CD4-positive, CD25-positive, alpha-beta regulatory T cell (primary cell): ENCODE measurements at regions not wholly inside any gene's neighbourhood (a gene's known extent, or its start where the extent isn't known, plus 50 kb on each side); places are given as distances from the start of the nearest gene placed in this dataset.
"Not testable (repeated sequence)": the region's sequence is repeated elsewhere in the genome, so short reads cannot be mapped to it uniquely, and the experiment has no call there.

Experiments used
- ATAC-seq, 2 donors: fragments of 150-1000 bp; cut with Tn5 transposase; one replicate each; pipeline ENCODE4 v1.10.0; 2021; ENCODE audit warnings: low read depth in 2 of 2, moderate number of reproducible peaks in 2 of 2, moderate library complexity in 1 of 2
- DNase-seq, 3 donors: peaks; one replicate each; pipeline versions ENCODE4 v3.0.0 to v3.0.0-alpha.2; 2012 to 2022; ENCODE audit warnings: mixed read lengths in 1 of 3
- H3K27ac ChIP-seq: one replicate; pipeline ENCODE4 v1.7.0; 2013; ENCODE audit warnings: mild to moderate bottlenecking, low read length; ENCODE audit not compliant: insufficient read depth, poor library complexity, severe bottlenecking
- H3K27me3 ChIP-seq: one replicate; pipeline ENCODE4 v1.7.0; 2013; ENCODE audit warnings: low read length; ENCODE audit not compliant: control insufficient read depth, insufficient read depth
- H3K36me3 ChIP-seq: one replicate; pipeline ENCODE4 v1.7.0; 2013; ENCODE audit warnings: mild to moderate bottlenecking, low read length, moderate library complexity; ENCODE audit not compliant: control insufficient read depth, insufficient read depth
- H3K4me1 ChIP-seq: 2 replicates; pipeline ENCODE4 v1.7.0; 2013; ENCODE audit warnings: mild to moderate bottlenecking, low read length; ENCODE audit not compliant: insufficient read depth, control insufficient read depth, poor library complexity, severe bottlenecking
- H3K4me3 ChIP-seq: one replicate; pipeline ENCODE4 v1.7.0; 2013; ENCODE audit warnings: low read depth, mild to moderate bottlenecking, low read length, moderate library complexity
- H3K9me3 ChIP-seq, 2 experiments: 1 replicate in 1 of 2; 2 replicates in 1 of 2; pipeline ENCODE4 v1.7.0; 2013; ENCODE audit warnings: low read length in 2 of 2, mild to moderate bottlenecking in 1 of 2, moderate library complexity in 1 of 2; ENCODE audit not compliant: control insufficient read depth in 2 of 2
- H3K27ac Mint-ChIP-seq, 3 donors: one replicate each; pipeline ENCODE4 v1.8.0; 2020 to 2022; ENCODE audit warnings: mild to moderate bottlenecking in 3 of 3, mixed read lengths in 3 of 3, moderate library complexity in 2 of 3
- H3K27me3 Mint-ChIP-seq: one replicate; pipeline ENCODE4 v1.8.0; 2022; ENCODE audit warnings: mild to moderate bottlenecking, mixed read lengths
- H3K36me3 Mint-ChIP-seq: one replicate; pipeline ENCODE4 v1.8.0; 2020; ENCODE audit warnings: mixed read lengths
- H3K4me1 Mint-ChIP-seq, 4 donors: one replicate each; pipeline ENCODE4 v1.8.0; 2020 to 2022; ENCODE audit warnings: mixed read lengths in 4 of 4, mild to moderate bottlenecking in 1 of 4
- H3K4me3 Mint-ChIP-seq, 4 donors: one replicate each; pipeline ENCODE4 v1.8.0; 2020 to 2022; ENCODE audit warnings: mild to moderate bottlenecking in 4 of 4, mixed read lengths in 4 of 4, moderate library complexity in 3 of 4
- H3K9me3 Mint-ChIP-seq, 7 donors: one replicate each; pipeline ENCODE4 v1.8.0; 2020 to 2022; ENCODE audit warnings: mixed read lengths in 7 of 7, mild to moderate bottlenecking in 3 of 7, moderate library complexity in 2 of 7

DNA sequence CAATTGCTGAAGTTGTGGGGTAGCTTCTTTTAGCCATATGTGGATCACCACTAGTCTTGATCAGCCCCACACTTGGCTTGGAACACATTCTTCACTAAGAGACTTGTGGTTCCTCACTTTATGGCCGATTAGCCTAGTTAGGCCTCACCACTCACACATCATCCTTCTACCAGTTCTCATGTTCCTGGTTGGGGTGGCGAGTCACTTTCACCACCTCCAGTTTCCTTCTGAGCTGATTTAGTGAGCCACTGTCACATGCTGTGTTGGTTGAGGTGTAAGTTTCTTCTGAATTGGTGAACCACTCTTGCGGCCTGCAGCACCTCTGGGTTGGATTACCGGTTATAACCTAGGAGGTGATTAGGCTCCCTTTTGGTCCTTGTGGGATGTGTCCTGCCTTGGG is 459.3 kb downstream of the CDY1 start:
- not testable (repeated sequence) for H3K27me3 ChIP-seq, H3K4me1 ChIP-seq, H3K27ac Mint-ChIP-seq, H3K36me3 Mint-ChIP-seq, H3K9me3 ChIP-seq, DNase-seq, H3K4me3 Mint-ChIP-seq, H3K27me3 Mint-ChIP-seq, H3K4me3 ChIP-seq, H3K9me3 Mint-ChIP-seq, H3K36me3 ChIP-seq, H3K4me1 Mint-ChIP-seq, H3K27ac ChIP-seq, ATAC-seq

DNA sequence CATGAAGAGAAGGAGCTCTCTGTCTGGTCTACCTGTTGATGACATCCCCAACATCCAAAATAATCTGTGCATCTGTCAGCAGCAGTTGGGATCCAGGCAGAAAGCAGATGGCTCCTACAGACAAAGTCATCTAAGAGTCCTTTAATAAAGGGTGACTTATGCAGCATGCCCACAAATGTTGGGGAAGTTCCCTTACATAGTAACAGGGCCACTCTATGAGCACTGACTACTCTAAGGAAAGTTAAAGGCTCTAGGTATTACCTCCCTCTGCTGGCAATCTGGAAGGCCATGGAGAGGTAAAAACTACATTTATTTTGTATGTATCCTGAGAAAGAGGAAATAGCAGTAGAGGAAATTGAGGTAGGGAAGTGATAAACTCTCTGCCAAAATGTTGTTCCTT is 465.2 kb downstream of the CDY1 start:
- not testable (repeated sequence) for H3K36me3 Mint-ChIP-seq, H3K9me3 Mint-ChIP-seq, H3K4me1 ChIP-seq, H3K27me3 Mint-ChIP-seq, DNase-seq, H3K4me1 Mint-ChIP-seq, H3K36me3 ChIP-seq, H3K27ac Mint-ChIP-seq, H3K27me3 ChIP-seq, H3K4me3 Mint-ChIP-seq, H3K4me3 ChIP-seq, H3K9me3 ChIP-seq, H3K27ac ChIP-seq, ATAC-seq
